HL-60 (cell line): ENCODE measurements at regions not wholly inside any gene's neighbourhood (a gene's known extent, or its start where the extent isn't known, plus 50 kb on each side); places are given as distances from the start of the nearest gene placed in this dataset.

Experiments used
- DNase-seq, 2 experiments: peaks; one replicate each; pipeline ENCODE4 v3.0.0-alpha.2; 2010 to 2020; ENCODE audit warnings: low read depth in 1 of 2, low spot score in 1 of 2
- H3K27ac ChIP-seq: fragments of 250-450 bp; sonication (Bioruptor Pico); replicated peaks from 2 replicates; pipeline ENCODE4 v1.5.1; 2020; ENCODE audit warnings: mild to moderate bottlenecking, moderate library complexity
- H3K27me3 ChIP-seq: fragments of 250-450 bp; sonication (Bioruptor Pico); 2 replicates; pipeline ENCODE4 v1.5.1; 2021; ENCODE audit warnings: mild to moderate bottlenecking, moderate library complexity; ENCODE audit not compliant: insufficient read depth, poor library complexity, severe bottlenecking
- H3K4me3 ChIP-seq: replicated peaks from 2 replicates; pipeline ENCODE4 v1.5.1; 2011; ENCODE audit warnings: mild to moderate bottlenecking, control low read depth, low read length; ENCODE audit not compliant: insufficient read depth
- CTCF ChIP-seq: IDR thresholded peaks from one replicate; pipeline ENCODE4 v1.5.1; 2011; ENCODE audit warnings: low read length, control low read depth, inconsistent platforms; ENCODE audit not compliant: insufficient read depth
- GABPA ChIP-seq: IDR thresholded peaks from 2 replicates; pipeline ENCODE4 v1.6.1; 2012; ENCODE audit warnings: low read depth
- POLR2AphosphoS5 ChIP-seq: IDR thresholded peaks from 2 replicates; pipeline ENCODE4 v1.6.1; 2012; ENCODE audit warnings: low read depth
- SPI1 ChIP-seq: IDR thresholded peaks from 2 replicates; pipeline ENCODE4 v1.6.1; 2012; ENCODE audit warnings: low read depth, mild to moderate bottlenecking, borderline replicate concordance
- TF ChIP-seq, protein P1 (sequence below): IDR thresholded peaks from 2 replicates; pipeline ENCODE4 v1.6.1; 2012; ENCODE audit warnings: low read depth; ENCODE audit not compliant: insufficient replicate concordance

DNA sequence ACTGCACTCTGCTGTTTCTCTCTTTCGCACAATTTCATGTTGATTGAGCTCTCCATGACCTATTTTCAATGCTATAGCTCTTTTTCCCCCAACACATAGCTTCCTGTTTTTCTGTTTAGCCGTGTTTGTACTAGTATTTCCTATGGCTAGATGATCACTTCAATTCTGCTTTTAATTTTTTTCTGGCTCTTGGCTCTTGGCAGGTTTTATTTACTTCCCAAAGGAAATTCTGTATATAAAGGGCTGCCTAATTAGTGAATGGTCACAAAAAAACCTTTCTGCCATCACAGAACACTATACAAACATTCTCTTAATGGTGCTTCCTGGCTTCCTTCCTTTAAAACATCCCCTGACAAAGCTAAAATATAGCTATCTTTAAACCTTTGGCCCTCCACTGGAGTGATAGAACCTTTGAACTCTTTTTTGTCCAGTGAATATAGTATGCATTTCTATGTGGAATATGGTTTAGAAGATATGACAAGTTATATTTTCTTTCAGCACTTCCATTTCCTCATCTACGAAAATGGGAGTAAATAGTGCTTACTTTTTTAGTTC is 88.2 kb downstream of the RASSF9 start:
- Histone ChIP-seq H3K27me3 (no peaks in the 10 kb centered on the region), H3K4me3 (no peak overlapping the region), H3K27ac (no peak overlapping the region)
- no peak for TF ChIP-seq SPI1
- TF ChIP-seq, protein P1, sequence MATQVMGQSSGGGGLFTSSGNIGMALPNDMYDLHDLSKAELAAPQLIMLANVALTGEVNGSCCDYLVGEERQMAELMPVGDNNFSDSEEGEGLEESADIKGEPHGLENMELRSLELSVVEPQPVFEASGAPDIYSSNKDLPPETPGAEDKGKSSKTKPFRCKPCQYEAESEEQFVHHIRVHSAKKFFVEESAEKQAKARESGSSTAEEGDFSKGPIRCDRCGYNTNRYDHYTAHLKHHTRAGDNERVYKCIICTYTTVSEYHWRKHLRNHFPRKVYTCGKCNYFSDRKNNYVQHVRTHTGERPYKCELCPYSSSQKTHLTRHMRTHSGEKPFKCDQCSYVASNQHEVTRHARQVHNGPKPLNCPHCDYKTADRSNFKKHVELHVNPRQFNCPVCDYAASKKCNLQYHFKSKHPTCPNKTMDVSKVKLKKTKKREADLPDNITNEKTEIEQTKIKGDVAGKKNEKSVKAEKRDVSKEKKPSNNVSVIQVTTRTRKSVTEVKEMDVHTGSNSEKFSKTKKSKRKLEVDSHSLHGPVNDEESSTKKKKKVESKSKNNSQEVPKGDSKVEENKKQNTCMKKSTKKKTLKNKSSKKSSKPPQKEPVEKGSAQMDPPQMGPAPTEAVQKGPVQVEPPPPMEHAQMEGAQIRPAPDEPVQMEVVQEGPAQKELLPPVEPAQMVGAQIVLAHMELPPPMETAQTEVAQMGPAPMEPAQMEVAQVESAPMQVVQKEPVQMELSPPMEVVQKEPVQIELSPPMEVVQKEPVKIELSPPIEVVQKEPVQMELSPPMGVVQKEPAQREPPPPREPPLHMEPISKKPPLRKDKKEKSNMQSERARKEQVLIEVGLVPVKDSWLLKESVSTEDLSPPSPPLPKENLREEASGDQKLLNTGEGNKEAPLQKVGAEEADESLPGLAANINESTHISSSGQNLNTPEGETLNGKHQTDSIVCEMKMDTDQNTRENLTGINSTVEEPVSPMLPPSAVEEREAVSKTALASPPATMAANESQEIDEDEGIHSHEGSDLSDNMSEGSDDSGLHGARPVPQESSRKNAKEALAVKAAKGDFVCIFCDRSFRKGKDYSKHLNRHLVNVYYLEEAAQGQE = no peak
- no peak for TF ChIP-seq POLR2AphosphoS5
- no peak for TF ChIP-seq CTCF
- no peak for TF ChIP-seq GABPA
- DNase-seq = no peak
